ENCODE measurements at regions not wholly inside any gene's neighbourhood (a gene's known extent, or its start where the extent isn't known, plus 50 kb on each side); places are given as distances from the start of the nearest gene placed in this dataset.

GRCh38 chr4:26077756-26078155 is 163.7 kb downstream of the SMIM20 start:
- H3K4me3 ChIP-seq (ENCODE audit: low read depth in 1 of 2, low read length in 2 of 2), result no peak overlapping the region

GRCh38 chr4:26080870-26081628 is 167.0 kb downstream of the SMIM20 start:
- peaks cover 0 to 6% of the 10 kb centered on the region in 2 donors for H3K4me1 ChIP-seq (ENCODE audit: control insufficient read depth in 1 of 2, insufficient read depth in 2 of 2, low read length in 2 of 2)
- no peak overlapping the region for H3K4me3 ChIP-seq (ENCODE audit: low read depth in 1 of 2, low read length in 2 of 2)
- no peaks in the 10 kb centered on the region for H3K9me3 ChIP-seq (ENCODE audit: control insufficient read depth in 1 of 2, low read length in 2 of 2)
- H3K27ac ChIP-seq (ENCODE audit: low read depth, low read length), result no peak overlapping the region
- H3K9ac ChIP-seq (ENCODE audit: low read depth in 1 of 2, low read length in 2 of 2), result no peak overlapping the region
- H3K36me3 ChIP-seq (ENCODE audit: control insufficient read depth in 1 of 2, insufficient read depth in 2 of 2, low read length in 2 of 2), result no peaks in the 10 kb centered on the region
- peaks cover 0 to 2% of the 10 kb centered on the region in 2 donors for H3K27me3 ChIP-seq (ENCODE audit: control insufficient read depth in 1 of 2, insufficient read depth in 2 of 2, low read length in 2 of 2)

More at GRCh38 chr4:26077756-26078155, 163.7 kb downstream of the SMIM20 start:
- no peak overlapping the region for H3K9ac ChIP-seq (ENCODE audit: low read depth in 1 of 2, low read length in 2 of 2)
- no peak overlapping the region for H3K27ac ChIP-seq (ENCODE audit: low read depth, low read length)
- H3K9me3 ChIP-seq (ENCODE audit: control insufficient read depth in 1 of 2, low read length in 2 of 2), result no peaks in the 10 kb centered on the region
- H3K4me1 ChIP-seq (ENCODE audit: control insufficient read depth in 1 of 2, insufficient read depth in 2 of 2, low read length in 2 of 2), result peaks cover 0 to 15% of the 10 kb centered on the region in 2 donors
- no peaks in the 10 kb centered on the region for H3K36me3 ChIP-seq (ENCODE audit: control insufficient read depth in 1 of 2, insufficient read depth in 2 of 2, low read length in 2 of 2)
- peaks cover 0 to 2% of the 10 kb centered on the region in 2 donors for H3K27me3 ChIP-seq (ENCODE audit: control insufficient read depth in 1 of 2, insufficient read depth in 2 of 2, low read length in 2 of 2)

- Histone ChIP-seq H3K36me3 (ENCODE audit: control insufficient read depth in 1 of 2, insufficient read depth in 2 of 2, low read length in 2 of 2) (no peaks in the 10 kb centered on the region), H3K27me3 (ENCODE audit: control insufficient read depth in 1 of 2, insufficient read depth in 2 of 2, low read length in 2 of 2) (peaks cover 0 to 2% of the 10 kb centered on the region in 2 donors), H3K4me3 (ENCODE audit: low read depth in 1 of 2, low read length in 2 of 2) (no peak overlapping the region), H3K27ac (ENCODE audit: low read depth, low read length) (no peak overlapping the region), H3K9ac (ENCODE audit: low read depth in 1 of 2, low read length in 2 of 2) (no peak overlapping the region), H3K4me1 (ENCODE audit: control insufficient read depth in 1 of 2, insufficient read depth in 2 of 2, low read length in 2 of 2) (peaks cover 0 to 5% of the 10 kb centered on the region in 2 donors), H3K9me3 (ENCODE audit: control insufficient read depth in 1 of 2, low read length in 2 of 2) (no peaks in the 10 kb centered on the region)
Observed at GRCh38 chr4:26081795-26082498, 167.9 kb downstream of the SMIM20 start.

- Histone ChIP-seq H3K36me3 (ENCODE audit: control insufficient read depth in 1 of 2, insufficient read depth in 2 of 2, low read length in 2 of 2) (no peaks in the 10 kb centered on the region), H3K9me3 (ENCODE audit: control insufficient read depth in 1 of 2, low read length in 2 of 2) (no peaks in the 10 kb centered on the region), H3K4me3 (ENCODE audit: low read depth in 1 of 2, low read length in 2 of 2) (no peak overlapping the region), H3K27ac (ENCODE audit: low read depth, low read length) (no peak overlapping the region), H3K9ac (ENCODE audit: low read depth in 1 of 2, low read length in 2 of 2) (no peak overlapping the region), H3K27me3 (ENCODE audit: control insufficient read depth in 1 of 2, insufficient read depth in 2 of 2, low read length in 2 of 2) (peaks cover 0 to 2% of the 10 kb centered on the region in 2 donors), H3K4me1 (ENCODE audit: control insufficient read depth in 1 of 2, insufficient read depth in 2 of 2, low read length in 2 of 2) (peaks cover 0 to 5% of the 10 kb centered on the region in 2 donors)
Observed at GRCh38 chr4:26082565-26082964, 168.5 kb downstream of the SMIM20 start.

- Histone ChIP-seq H3K36me3 (ENCODE audit: control insufficient read depth in 1 of 2, insufficient read depth in 2 of 2, low read length in 2 of 2) (no peaks in the 10 kb centered on the region), H3K9ac (ENCODE audit: low read depth in 1 of 2, low read length in 2 of 2) (no peak overlapping the region), H3K9me3 (ENCODE audit: control insufficient read depth in 1 of 2, low read length in 2 of 2) (no peaks in the 10 kb centered on the region), H3K4me1 (ENCODE audit: control insufficient read depth in 1 of 2, insufficient read depth in 2 of 2, low read length in 2 of 2) (peaks cover 4 to 9% of the 10 kb centered on the region in 2 donors), H3K27me3 (ENCODE audit: control insufficient read depth in 1 of 2, insufficient read depth in 2 of 2, low read length in 2 of 2) (peaks cover 0 to 2% of the 10 kb centered on the region in 2 donors), H3K27ac (ENCODE audit: low read depth, low read length) (no peak overlapping the region), H3K4me3 (ENCODE audit: low read depth in 1 of 2, low read length in 2 of 2) (no peak overlapping the region)
Observed at GRCh38 chr4:26083987-26084386, 170.0 kb downstream of the SMIM20 start.

GRCh38 chr4:26084414-26084813 is 170.4 kb downstream of the SMIM20 start:
- no peak overlapping the region for H3K9ac ChIP-seq (ENCODE audit: low read depth in 1 of 2, low read length in 2 of 2)
- H3K4me1 ChIP-seq (ENCODE audit: control insufficient read depth in 1 of 2, insufficient read depth in 2 of 2, low read length in 2 of 2), result peaks cover 4 to 9% of the 10 kb centered on the region in 2 donors
- no peaks in the 10 kb centered on the region for H3K9me3 ChIP-seq (ENCODE audit: control insufficient read depth in 1 of 2, low read length in 2 of 2)
- no peak overlapping the region for H3K4me3 ChIP-seq (ENCODE audit: low read depth in 1 of 2, low read length in 2 of 2)
- H3K36me3 ChIP-seq (ENCODE audit: control insufficient read depth in 1 of 2, insufficient read depth in 2 of 2, low read length in 2 of 2), result no peaks in the 10 kb centered on the region
- no peak overlapping the region for H3K27ac ChIP-seq (ENCODE audit: low read depth, low read length)
- peaks cover 0 to 2% of the 10 kb centered on the region in 2 donors for H3K27me3 ChIP-seq (ENCODE audit: control insufficient read depth in 1 of 2, insufficient read depth in 2 of 2, low read length in 2 of 2)

- no peak overlapping the region for H3K9ac ChIP-seq (ENCODE audit: low read depth in 1 of 2, low read length in 2 of 2)
- H3K9me3 ChIP-seq (ENCODE audit: control insufficient read depth in 1 of 2, low read length in 2 of 2), result peaks cover 0 to 2% of the 10 kb centered on the region in 2 donors
- no peak overlapping the region for H3K4me3 ChIP-seq (ENCODE audit: low read depth in 1 of 2, low read length in 2 of 2)
- H3K36me3 ChIP-seq (ENCODE audit: control insufficient read depth in 1 of 2, insufficient read depth in 2 of 2, low read length in 2 of 2), result no peaks in the 10 kb centered on the region
- peaks cover 4 to 9% of the 10 kb centered on the region in 2 donors for H3K4me1 ChIP-seq (ENCODE audit: control insufficient read depth in 1 of 2, insufficient read depth in 2 of 2, low read length in 2 of 2)
- H3K27ac ChIP-seq (ENCODE audit: low read depth, low read length), result no peak overlapping the region
- peaks cover 0 to 2% of the 10 kb centered on the region in 2 donors for H3K27me3 ChIP-seq (ENCODE audit: control insufficient read depth in 1 of 2, insufficient read depth in 2 of 2, low read length in 2 of 2)
Observed at GRCh38 chr4:26085551-26085950, 171.5 kb downstream of the SMIM20 start.

GRCh38 chr4:26086621-26087441 is 172.8 kb downstream of the SMIM20 start:
- Histone ChIP-seq H3K27me3 (ENCODE audit: control insufficient read depth in 1 of 2, insufficient read depth in 2 of 2, low read length in 2 of 2) (no peaks in the 10 kb centered on the region), H3K36me3 (ENCODE audit: control insufficient read depth in 1 of 2, insufficient read depth in 2 of 2, low read length in 2 of 2) (no peaks in the 10 kb centered on the region), H3K4me1 (ENCODE audit: control insufficient read depth in 1 of 2, insufficient read depth in 2 of 2, low read length in 2 of 2) (peaks cover 4 to 9% of the 10 kb centered on the region in 2 donors), H3K9me3 (ENCODE audit: control insufficient read depth in 1 of 2, low read length in 2 of 2) (peaks cover 0 to 5% of the 10 kb centered on the region in 2 donors), H3K9ac (ENCODE audit: low read depth in 1 of 2, low read length in 2 of 2) (no peak overlapping the region), H3K4me3 (ENCODE audit: low read depth in 1 of 2, low read length in 2 of 2) (no peak overlapping the region), H3K27ac (ENCODE audit: low read depth, low read length) (no peak overlapping the region)

GRCh38 chr4:26088433-26088928 is 174.5 kb downstream of the SMIM20 start:
- peaks cover 0 to 5% of the 10 kb centered on the region in 2 donors for H3K9me3 ChIP-seq (ENCODE audit: control insufficient read depth in 1 of 2, low read length in 2 of 2)
- peaks cover 4 to 9% of the 10 kb centered on the region in 2 donors for H3K4me1 ChIP-seq (ENCODE audit: control insufficient read depth in 1 of 2, insufficient read depth in 2 of 2, low read length in 2 of 2)
- H3K9ac ChIP-seq (ENCODE audit: low read depth in 1 of 2, low read length in 2 of 2), result no peak overlapping the region
- H3K36me3 ChIP-seq (ENCODE audit: control insufficient read depth in 1 of 2, insufficient read depth in 2 of 2, low read length in 2 of 2), result no peaks in the 10 kb centered on the region
- H3K4me3 ChIP-seq (ENCODE audit: low read depth in 1 of 2, low read length in 2 of 2), result no peak overlapping the region
- H3K27ac ChIP-seq (ENCODE audit: low read depth, low read length), result no peak overlapping the region
- no peaks in the 10 kb centered on the region for H3K27me3 ChIP-seq (ENCODE audit: control insufficient read depth in 1 of 2, insufficient read depth in 2 of 2, low read length in 2 of 2)
